Small intestine (tissue), 7 donors: ENCODE measurements at regions not wholly inside any gene's neighbourhood (a gene's known extent, or its start where the extent isn't known, plus 50 kb on each side); places are given as distances from the start of the nearest gene placed in this dataset.

Source experiments
- DNase-seq, 2 donors: peaks; one replicate each; pipeline versions ENCODE4 v3.0.0 to v3.0.0-alpha.2; 2013
- FAIRE-seq: peaks from 2 replicates; lab custom pipeline; 2012; peaks lifted over from hg19 to GRCh38; lab: Jason Lieb, UNC
- H3K27ac ChIP-seq, 3 donors: one replicate each; pipeline ENCODE4 v1.5.1; 2013; ENCODE audit warnings: low read length in 2 of 3, mild to moderate bottlenecking in 2 of 3, control low read depth in 1 of 3, inconsistent platforms in 1 of 3, low read depth in 1 of 3, moderate library complexity in 1 of 3
- H3K27me3 ChIP-seq, 3 donors: one replicate each; pipeline ENCODE4 v1.6.1; 2013; ENCODE audit warnings: low read length in 3 of 3, inconsistent platforms in 1 of 3; ENCODE audit not compliant: control insufficient read depth in 3 of 3, insufficient read depth in 3 of 3
- H3K36me3 ChIP-seq, 3 donors: one replicate each; pipeline ENCODE4 v1.6.1; 2013; ENCODE audit warnings: low read length in 3 of 3, inconsistent platforms in 1 of 3, low read depth in 1 of 3, mild to moderate bottlenecking in 1 of 3, moderate library complexity in 1 of 3; ENCODE audit not compliant: control insufficient read depth in 3 of 3, insufficient read depth in 2 of 3
- H3K4me1 ChIP-seq, 3 donors: one replicate each; pipeline ENCODE4 v1.6.1; 2013; ENCODE audit warnings: low read length in 2 of 3, inconsistent platforms in 1 of 3, low read depth in 1 of 3, mild to moderate bottlenecking in 1 of 3, moderate library complexity in 1 of 3; ENCODE audit not compliant: control insufficient read depth in 3 of 3, insufficient read depth in 2 of 3
- H3K4me3 ChIP-seq, 3 donors: one replicate each; pipeline ENCODE4 v1.5.1; 2013; ENCODE audit warnings: low read length in 3 of 3, control low read depth in 1 of 3, inconsistent platforms in 1 of 3, low read depth in 1 of 3, mild to moderate bottlenecking in 1 of 3, moderate library complexity in 1 of 3
- H3K9me3 ChIP-seq, 2 donors: one replicate each; pipeline ENCODE4 v1.6.1; 2013; ENCODE audit warnings: low read depth in 1 of 2, low read length in 1 of 2; ENCODE audit not compliant: control insufficient read depth in 2 of 2, insufficient read depth in 1 of 2
- WGBS, 3 donors: extraction: QIAGEN DNeasy Blood & Tissue Kit; methylation state at CpG; one replicate each; pipeline ENCODE4 v1.1.7; 2013; 5-methylcytosine and 5-hydroxymethylcytosine counted together
- donor health status: healthy with polysubstance abuse.
- donor health status: control.
- donor health status: control.
- donor health status: Bipolar disorder and iron deficiency.
- donor health status: healthy.

DNA sequence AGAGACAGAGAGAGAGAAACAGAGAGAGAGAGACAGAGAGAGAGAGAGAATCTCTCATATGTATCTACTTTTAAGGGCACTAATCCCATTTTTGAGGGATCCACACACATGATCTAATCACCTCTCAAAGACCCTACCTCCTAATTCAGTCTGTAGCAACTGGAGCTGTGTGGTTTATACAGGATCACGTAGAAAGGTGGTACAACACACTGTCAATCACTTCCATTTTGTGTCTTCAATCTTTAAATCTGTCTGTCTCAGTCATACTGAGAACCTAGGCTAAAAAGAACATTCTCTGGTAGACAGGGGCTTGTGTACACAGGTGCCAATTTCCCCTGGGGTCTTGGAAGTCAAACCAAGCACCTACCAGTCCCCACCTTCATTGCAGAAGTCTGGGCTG, 229.9 kb downstream of the TGFB2 start:
- Histone ChIP-seq H3K27ac (no peak overlapping the region), H3K9me3 (no peaks in the 10 kb centered on the region), H3K4me1 (no peaks in the 10 kb centered on the region), H3K4me3 (no peak overlapping the region), H3K36me3 (no peaks in the 10 kb centered on the region), H3K27me3 (no peaks in the 10 kb centered on the region)
- FAIRE-seq (no peak), DNase-seq (no peak)
- 46 to 75% (median 52%) methylated on average over 1 of the region's 1 CpG for WGBS, 3 donors

DNA sequence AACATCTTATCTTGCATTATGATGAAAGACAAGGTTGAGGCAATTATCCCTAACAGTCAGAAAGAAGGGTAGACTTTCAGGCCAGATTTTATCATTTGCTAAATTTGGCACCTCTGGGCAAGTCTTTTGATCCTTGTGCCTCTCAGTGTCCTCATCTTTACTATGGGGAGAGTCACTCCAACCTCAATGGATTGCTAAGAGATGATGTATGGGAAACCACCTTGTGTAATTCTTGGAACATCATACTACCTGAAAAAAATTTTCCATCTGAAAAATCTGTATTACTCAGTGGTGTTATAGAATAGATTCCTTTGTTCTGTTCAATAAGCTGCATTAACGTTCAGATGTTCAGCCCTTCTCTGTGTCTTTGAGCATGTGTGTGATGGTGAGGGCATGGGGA, 230.7 kb downstream of the TGFB2 start:
- WGBS, 3 donors = 53 to 81% (median 55%) methylated on average over 1 of the region's 1 CpG
- DNase-seq = no peak
- no peak for FAIRE-seq
- Histone ChIP-seq H3K27me3 (no peaks in the 10 kb centered on the region), H3K4me1 (no peaks in the 10 kb centered on the region), H3K36me3 (no peaks in the 10 kb centered on the region), H3K9me3 (no peaks in the 10 kb centered on the region), H3K4me3 (no peak overlapping the region), H3K27ac (no peak overlapping the region)

DNA sequence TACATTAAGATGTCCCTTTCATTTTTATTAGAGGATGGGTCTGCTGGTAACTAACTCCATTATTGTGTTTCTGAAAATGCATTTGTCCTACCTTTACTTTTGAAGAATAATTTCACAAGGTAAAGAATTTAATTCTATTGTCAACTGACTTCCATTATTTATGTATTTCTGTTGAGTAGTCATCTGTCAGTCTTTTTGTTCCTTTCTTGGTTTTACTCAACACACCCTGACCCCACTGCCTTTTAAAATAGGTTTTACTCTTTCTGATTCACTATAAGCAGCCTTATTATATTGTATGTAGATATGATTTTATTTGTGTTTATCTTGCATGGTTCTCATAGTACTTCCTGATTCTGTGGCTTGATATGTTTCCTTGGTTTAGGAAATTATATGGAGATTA, 237.5 kb downstream of the TGFB2 start:
- no peaks in the 10 kb centered on the region for H3K9me3 ChIP-seq
- H3K27ac ChIP-seq = no peak overlapping the region
- DNase-seq (no peak), FAIRE-seq (no peak)
- H3K36me3 ChIP-seq = no peaks in the 10 kb centered on the region
- H3K27me3 ChIP-seq = peaks cover 0 to 2% (median 0%) of the 10 kb centered on the region in 3 donors
- no peaks in the 10 kb centered on the region for H3K4me1 ChIP-seq
- H3K4me3 ChIP-seq = no peak overlapping the region

DNA sequence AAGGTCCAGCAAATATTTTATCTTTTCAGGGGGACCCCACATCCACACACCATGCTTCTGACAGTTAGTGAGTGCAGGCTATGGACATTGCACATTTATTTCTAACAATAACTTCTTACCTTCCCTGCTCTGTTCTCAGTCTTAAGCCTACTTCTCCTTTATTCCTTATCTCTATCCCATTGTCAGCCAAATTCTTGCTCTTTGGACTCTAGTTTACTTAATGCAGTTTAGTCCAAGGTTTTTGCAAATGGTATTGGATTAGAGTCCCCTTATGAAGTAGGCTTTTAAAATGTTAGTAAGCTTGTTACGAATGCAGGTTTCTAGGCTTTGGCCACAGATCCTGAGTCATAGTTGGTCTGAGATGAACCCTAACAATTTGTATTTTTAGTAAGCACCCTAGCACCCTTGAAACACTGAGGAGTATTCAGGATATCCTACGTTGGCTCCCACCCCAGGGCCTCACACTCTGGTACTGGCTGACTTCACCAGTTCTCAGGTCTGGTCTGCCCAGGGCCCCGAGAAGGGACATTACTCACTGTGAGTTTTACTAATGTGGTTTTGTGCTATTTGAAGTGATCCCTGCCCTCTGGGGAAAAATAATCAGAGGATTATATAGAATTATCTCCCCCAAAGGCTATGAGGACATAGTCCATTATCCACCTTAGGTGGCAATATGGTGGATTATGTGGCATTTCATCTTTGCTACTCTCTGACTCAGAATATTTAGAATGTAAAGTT, 239.5 kb downstream of the TGFB2 start:
- Histone ChIP-seq H3K4me1 (no peaks in the 10 kb centered on the region), H3K4me3 (no peak overlapping the region), H3K27ac (no peak overlapping the region), H3K27me3 (peaks cover 0 to 2% (median 0%) of the 10 kb centered on the region in 3 donors), H3K36me3 (no peaks in the 10 kb centered on the region), H3K9me3 (no peaks in the 10 kb centered on the region)
- DNase-seq (no peak), FAIRE-seq (no peak)
- 28 to 48% (median 29%) methylated on average over 3 of the region's 3 CpGs for WGBS, 3 donors

DNA sequence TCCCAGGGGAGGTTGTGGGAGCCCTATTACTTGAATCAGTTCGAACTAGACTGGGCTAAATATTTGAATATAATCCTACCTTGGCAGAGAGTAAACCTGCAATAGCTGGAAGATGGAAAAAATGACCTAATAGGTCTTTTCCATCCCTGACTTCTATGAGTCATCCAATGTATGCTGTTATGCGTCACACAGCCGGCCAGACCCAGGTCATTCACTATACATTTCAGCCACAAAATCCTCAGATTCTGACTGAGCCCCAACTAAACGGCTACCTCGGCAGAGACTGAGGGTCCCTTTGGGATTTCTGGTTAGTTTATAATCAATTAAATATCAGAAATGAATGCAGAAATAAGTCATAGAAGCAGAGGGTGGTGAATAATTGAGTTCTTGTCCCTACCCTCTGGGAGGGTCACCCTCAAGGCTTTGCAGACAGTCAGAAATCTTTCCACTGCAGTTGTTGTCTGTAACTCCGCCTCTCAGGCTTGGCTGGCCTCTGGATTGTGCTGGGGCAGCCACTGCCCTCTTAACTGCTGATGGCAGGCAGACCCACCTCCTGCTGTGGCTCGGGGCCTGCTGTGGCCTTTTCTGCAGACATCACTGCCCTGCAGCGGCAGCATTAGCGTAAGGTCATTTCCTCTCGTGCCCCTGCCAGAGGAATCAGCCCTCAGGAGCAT, 240.5 kb downstream of the TGFB2 start:
- no peaks in the 10 kb centered on the region for H3K4me1 ChIP-seq
- H3K27me3 ChIP-seq = peaks cover 0 to 2% (median 0%) of the 10 kb centered on the region in 3 donors
- WGBS, 3 donors = 47 to 61% (median 60%) methylated on average over 10 of the region's 10 CpGs
- H3K36me3 ChIP-seq = no peaks in the 10 kb centered on the region
- no peak overlapping the region for H3K27ac ChIP-seq
- DNase-seq = no peak
- no peaks in the 10 kb centered on the region for H3K9me3 ChIP-seq
- no peak overlapping the region for H3K4me3 ChIP-seq
- FAIRE-seq = no peak

DNA sequence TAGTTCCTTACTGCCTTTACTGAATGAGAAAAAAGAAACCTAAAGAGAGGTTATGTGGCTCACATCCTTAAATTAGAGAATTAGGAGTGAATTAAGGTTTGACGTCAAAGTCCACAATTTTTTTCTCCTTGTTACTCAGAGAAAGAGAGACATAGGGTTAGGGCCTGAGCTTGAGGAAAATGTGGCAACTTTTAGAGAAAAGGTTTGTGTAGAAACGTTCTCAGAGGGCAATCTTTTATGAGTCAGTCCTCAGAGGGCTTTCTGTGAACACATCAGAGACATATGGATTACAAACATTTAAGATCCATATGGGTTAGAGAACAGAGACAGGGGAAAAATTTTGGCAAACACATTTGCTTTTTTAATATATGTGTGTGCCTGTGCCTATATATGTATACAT, 242.8 kb downstream of the TGFB2 start:
- Histone ChIP-seq H3K9me3 (no peaks in the 10 kb centered on the region), H3K4me1 (no peaks in the 10 kb centered on the region), H3K4me3 (no peak overlapping the region), H3K27ac (no peak overlapping the region), H3K27me3 (peaks cover 0 to 2% (median 0%) of the 10 kb centered on the region in 3 donors), H3K36me3 (no peaks in the 10 kb centered on the region)
- no peak for FAIRE-seq
- WGBS, 3 donors = 66 to 79% (median 68%) methylated on average over 2 of the region's 2 CpGs
- DNase-seq = no peak

DNA sequence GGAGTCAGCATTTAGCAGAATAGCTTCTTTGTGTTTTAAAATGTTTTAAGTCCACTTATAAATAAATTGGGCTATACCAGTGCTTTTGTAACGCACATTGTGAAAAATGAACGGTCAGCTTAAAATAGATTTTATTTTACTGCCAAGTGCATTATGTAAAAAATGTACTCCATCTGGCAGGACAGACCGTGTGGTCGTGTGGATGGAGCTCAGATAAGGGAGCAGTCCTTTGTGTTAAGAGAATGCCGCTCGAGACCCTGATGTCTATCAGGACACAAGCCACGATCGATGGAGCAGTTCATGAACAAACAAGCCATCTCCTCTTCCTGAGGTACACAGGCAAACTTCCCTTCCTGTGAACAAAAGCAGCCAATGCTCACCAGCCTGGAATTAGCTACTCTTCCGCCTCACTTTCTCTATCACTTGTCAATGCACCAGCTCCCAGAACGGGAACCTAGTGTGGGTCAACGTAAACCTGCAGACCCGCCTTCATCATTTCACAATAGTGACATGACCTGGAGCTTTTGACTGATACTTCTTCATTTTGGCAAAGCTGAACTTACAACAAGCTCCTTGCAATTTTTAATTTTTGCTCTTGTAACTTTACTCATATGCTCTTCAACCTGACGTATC, 243.5 kb downstream of the TGFB2 start:
- no peaks in the 10 kb centered on the region for H3K9me3 ChIP-seq
- DNase-seq (no peak), FAIRE-seq (no peak)
- H3K27ac ChIP-seq = no peak overlapping the region
- no peaks in the 10 kb centered on the region for H3K4me1 ChIP-seq
- H3K4me3 ChIP-seq = no peak overlapping the region
- WGBS, 3 donors = 47 to 64% (median 57%) methylated on average over 13 of the region's 13 CpGs
- no peaks in the 10 kb centered on the region for H3K36me3 ChIP-seq
- H3K27me3 ChIP-seq = peaks cover 0 to 2% (median 0%) of the 10 kb centered on the region in 3 donors

DNA sequence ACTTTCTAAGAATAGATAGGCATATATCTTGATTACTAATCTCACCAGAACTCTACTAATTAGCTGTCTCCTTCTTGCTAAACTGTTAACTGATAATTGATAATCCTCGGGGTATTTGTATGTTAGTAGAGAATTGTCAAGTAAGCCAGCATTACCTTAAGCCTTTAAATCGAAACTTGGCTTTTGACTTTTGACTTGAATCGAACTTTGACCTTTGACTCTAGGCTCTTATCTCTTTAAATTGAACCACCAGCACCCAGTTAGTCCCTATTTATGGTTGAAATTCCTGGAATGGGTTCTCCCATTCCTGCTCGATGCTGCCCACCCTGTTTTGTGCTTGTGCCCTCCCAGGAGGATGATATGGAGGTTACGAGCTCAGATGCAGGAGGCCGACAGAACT, 244.4 kb downstream of the TGFB2 start:
- 38 to 64% (median 43%) methylated on average over 6 of the region's 6 CpGs for WGBS, 3 donors

More for the DNA sequence above, 244.4 kb downstream of the TGFB2 start:
- no peak for FAIRE-seq
- no peak overlapping the region for H3K4me3 ChIP-seq
- H3K27ac ChIP-seq = no peak overlapping the region
- no peak for DNase-seq
- H3K36me3 ChIP-seq = no peaks in the 10 kb centered on the region
- H3K27me3 ChIP-seq = peaks cover 0 to 2% (median 0%) of the 10 kb centered on the region in 3 donors
- no peaks in the 10 kb centered on the region for H3K4me1 ChIP-seq
- H3K9me3 ChIP-seq = no peaks in the 10 kb centered on the region
